ENCODE measurements at regions not wholly inside any gene's neighbourhood (a gene's known extent, or its start where the extent isn't known, plus 50 kb on each side); places are given as distances from the start of the nearest gene placed in this dataset.

- TF ChIP-seq POLR2AphosphoS5 (IDR thresholded peaks at IDR 0.05; ENCODE audit: low read depth, low read length) = no peak
- TF ChIP-seq POLR2A (IDR thresholded peaks at IDR 0.05; ENCODE audit: low read depth, low read length) = no peak
- TF ChIP-seq TAF1 (IDR thresholded peaks at IDR 0.05; ENCODE audit: borderline replicate concordance, low read depth, low read length) = no peak
These were observed 277.0 kb downstream of the MEX3B start for GRCh38 chr15:81768773-81769172.
